ENCODE measurements at regions not wholly inside any gene's neighbourhood (a gene's known extent, or its start where the extent isn't known, plus 50 kb on each side); places are given as distances from the start of the nearest gene placed in this dataset.

- H3K4me2 ChIP-seq (ENCODE audit: insufficient read depth, insufficient read length, low read length), result no peak overlapping the region
- H4K5ac ChIP-seq (ENCODE audit: insufficient read length, low read depth, low read length), result no peak overlapping the region
- no peak overlapping the region for H3K4ac ChIP-seq (ENCODE audit: low read depth, low read length)
- no peak overlapping the region for H2BK120ac ChIP-seq (ENCODE audit: low read depth, low read length, poor library complexity, severe bottlenecking)
- H3K18ac ChIP-seq (ENCODE audit: insufficient read length, low read depth, low read length), result no peak overlapping the region
- H3K4me3 Mint-ChIP-seq, result no peak overlapping the region
- no peak overlapping the region; a peak in 1 of 7 replicates for H3K27ac Mint-ChIP-seq
- no peaks in the 10 kb centered on the region for H3K9me3 ChIP-seq (ENCODE audit: control insufficient read depth, low read depth, low read length)
- H2BK20ac ChIP-seq (ENCODE audit: low read depth, low read length, poor library complexity, severe bottlenecking), result no peak overlapping the region
- no peak overlapping the region for H4K8ac ChIP-seq (replicated peaks; ENCODE audit: insufficient read length, low read depth, low read length)
- H2AFZ ChIP-seq (ENCODE audit: low read length), result no peak overlapping the region
- H3K4me1 ChIP-seq (ENCODE audit: insufficient read depth, low read length), result no peaks in the 10 kb centered on the region
- H3K79me1 ChIP-seq (ENCODE audit: insufficient read depth, low read depth, low read length, poor library complexity, severe bottlenecking), result no peaks in the 10 kb centered on the region
- TF ChIP-seq CTCF (conservative IDR thresholded peaks at IDR 0.05), result no peak
- no peak overlapping the region for H4K91ac ChIP-seq (ENCODE audit: insufficient read length, low read depth, low read length)
- peaks cover 0 to 2% of the 10 kb centered on the region in 2 experiments; a peak in 1 of 5 replicates for H3K9me3 Mint-ChIP-seq
- H2AK5ac ChIP-seq (ENCODE audit: insufficient read length, low read length), result no peak overlapping the region
- no peak for DNase-seq
- WGBS (ENCODE audit: extremely low coverage, insufficient read length, low lambda C conversion rate), result no CpG with 5 or more reads among the region's 2 CpGs
- no peaks in the 10 kb centered on the region for H3K23me2 ChIP-seq (ENCODE audit: insufficient read length, low read depth, low read length, poor library complexity, severe bottlenecking)
- no peaks in the 10 kb centered on the region for H4K20me1 ChIP-seq (ENCODE audit: control insufficient read depth, insufficient read depth, insufficient read length)
- no peak overlapping the region for H2BK12ac ChIP-seq (ENCODE audit: insufficient read length, low read depth, low read length)
- H2BK15ac ChIP-seq (ENCODE audit: low read depth, low read length), result no peak overlapping the region
- H3K4me1 Mint-ChIP-seq, result no peaks in the 10 kb centered on the region
- no peak overlapping the region for H3K27ac ChIP-seq (ENCODE audit: insufficient read length, low read depth, low read length)
- H3K56ac ChIP-seq (ENCODE audit: insufficient read length, low read depth, low read length), result no peak overlapping the region
- H3K27me3 ChIP-seq (ENCODE audit: insufficient read depth, low read length), result no peaks in the 10 kb centered on the region
- no peak overlapping the region for H3T11ph ChIP-seq (ENCODE audit: low read length)
- no peak overlapping the region for H2BK5ac ChIP-seq (ENCODE audit: insufficient read length, low read length)
- H3K79me2 ChIP-seq (ENCODE audit: insufficient read depth, low read length), result no peaks in the 10 kb centered on the region
- no peaks in the 10 kb centered on the region for H3K36me3 Mint-ChIP-seq (ENCODE audit: insufficient read depth in 1 of 3, low read depth in 3 of 3)
- H3K27me3 Mint-ChIP-seq (ENCODE audit: low read depth), result peaks cover 13% of the 10 kb centered on the region
- H3K14ac ChIP-seq (ENCODE audit: insufficient read depth, low read length), result no peak overlapping the region
- H3K23ac ChIP-seq (ENCODE audit: insufficient read length, low read depth, low read length), result no peak overlapping the region
- H3K9ac ChIP-seq (ENCODE audit: extremely low read depth, insufficient read length, low read length), result no peak overlapping the region
These were observed 867.3 kb downstream of the TRIB2 start for GRCh38 chr2:13584020-13584419.
